GM18505 (cell line): ENCODE measurements at regions not wholly inside any gene's neighbourhood (a gene's known extent, or its start where the extent isn't known, plus 50 kb on each side); places are given as distances from the start of the nearest gene placed in this dataset.

Source experiments
- ATAC-seq: cut with Tn5 transposase; IDR thresholded peaks from one replicate; pipeline ENCODE4 v1.9.1; 2021; ENCODE audit not compliant: unreplicated experiment
- POLR2A ChIP-seq: IDR thresholded peaks from 4 replicates; pipeline ENCODE4 v1.6.1; 2011; ENCODE audit warnings: borderline replicate concordance; ENCODE audit not compliant: insufficient read depth, insufficient read length; ENCODE audit errors: extremely low read depth

DNA sequence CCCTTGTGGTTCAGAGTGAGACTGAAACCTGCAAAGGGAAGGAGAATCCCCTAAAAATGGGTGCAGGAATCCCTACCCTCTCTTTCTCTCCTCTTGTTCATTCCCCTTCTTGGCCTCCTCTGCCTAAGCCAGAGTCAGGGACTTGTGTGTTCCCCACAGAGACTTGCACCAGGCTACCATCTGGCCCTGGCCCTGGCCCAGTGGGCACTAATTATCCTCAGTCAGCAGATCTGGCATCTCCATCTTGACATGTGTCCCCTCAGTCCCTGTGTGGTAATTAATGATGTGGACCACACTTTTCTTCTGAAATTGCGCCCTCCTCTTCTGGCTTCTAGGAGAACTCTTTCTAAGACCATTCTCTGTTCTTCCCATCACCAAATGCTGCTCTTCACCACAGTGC lies 354.4 kb downstream of the SETD4 start:
- no peak for ATAC-seq
- no peak for TF ChIP-seq POLR2A

DNA sequence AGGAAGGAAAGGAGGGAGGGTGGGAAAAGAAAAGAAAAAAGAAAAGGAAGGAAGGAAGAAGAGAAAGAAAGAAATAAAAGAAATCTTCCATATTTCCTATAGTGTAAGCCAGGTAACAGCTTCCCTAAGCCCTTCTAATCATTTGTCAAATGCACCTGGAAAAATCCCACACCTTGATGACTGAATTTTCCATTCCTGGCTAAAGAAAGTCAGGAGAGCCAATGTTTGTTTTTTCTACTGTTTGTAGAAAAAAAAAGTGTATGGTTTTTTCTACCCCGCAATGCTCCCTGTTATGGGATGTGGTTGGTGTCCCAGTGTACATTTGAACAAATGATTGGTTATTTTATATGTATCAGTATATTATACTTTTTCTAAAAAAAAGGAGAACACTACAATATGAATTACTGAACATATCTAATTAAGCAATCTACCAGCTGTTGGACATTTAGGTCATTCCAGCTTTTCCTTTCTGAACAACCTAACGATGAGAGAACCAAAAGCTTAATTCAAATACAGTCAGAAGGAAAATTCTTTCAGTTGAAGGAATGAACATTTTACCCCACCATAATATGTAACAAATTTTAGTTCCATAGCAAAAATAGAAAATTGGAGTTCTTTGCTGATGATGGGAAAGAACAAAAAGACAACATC lies 355.0 kb downstream of the SETD4 start:
- no peak for ATAC-seq
- no peak for TF ChIP-seq POLR2A

- TF ChIP-seq POLR2A = no peak
These were observed 356.6 kb downstream of the SETD4 start for GRCh38 chr21:35703704-35704103.

DNA sequence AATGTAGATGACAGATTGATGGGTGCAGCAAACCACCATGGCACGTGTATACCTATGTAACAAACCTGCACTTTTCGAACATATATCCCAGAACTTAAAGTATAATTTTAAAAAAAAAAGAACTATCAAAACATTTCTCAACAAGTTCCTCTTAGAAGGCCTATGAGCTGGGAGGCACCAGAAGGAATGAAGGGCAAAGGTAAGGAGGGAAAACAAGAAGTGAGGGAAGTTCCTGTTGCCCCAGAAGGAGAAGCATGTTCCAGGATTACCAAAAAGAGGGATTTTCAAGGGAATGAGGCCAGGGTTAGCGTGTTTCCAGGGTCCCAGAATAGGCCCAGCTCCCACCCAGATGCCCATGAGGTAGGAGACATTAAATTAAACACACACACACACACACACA lies 361.0 kb downstream of the SETD4 start:
- TF ChIP-seq POLR2A = no peak
- ATAC-seq = no peak

More at GRCh38 chr21:35703704-35704103, 356.6 kb downstream of the SETD4 start:
- ATAC-seq = no peak

GRCh38 chr21:35697321-35697808 lies 363.0 kb downstream of the SETD4 start:
- no peak for ATAC-seq
- TF ChIP-seq POLR2A = no peak

GRCh38 chr21:35696644-35697043 lies 363.7 kb downstream of the SETD4 start:
- ATAC-seq = no peak
- TF ChIP-seq POLR2A = no peak

- no peak for ATAC-seq
- no peak for TF ChIP-seq POLR2A
These were observed 368.0 kb downstream of the SETD4 start for GRCh38 chr21:35692311-35692710.

- TF ChIP-seq POLR2A = no peak
- ATAC-seq = no peak
These were observed 369.9 kb downstream of the SETD4 start for GRCh38 chr21:35690436-35690835.

DNA sequence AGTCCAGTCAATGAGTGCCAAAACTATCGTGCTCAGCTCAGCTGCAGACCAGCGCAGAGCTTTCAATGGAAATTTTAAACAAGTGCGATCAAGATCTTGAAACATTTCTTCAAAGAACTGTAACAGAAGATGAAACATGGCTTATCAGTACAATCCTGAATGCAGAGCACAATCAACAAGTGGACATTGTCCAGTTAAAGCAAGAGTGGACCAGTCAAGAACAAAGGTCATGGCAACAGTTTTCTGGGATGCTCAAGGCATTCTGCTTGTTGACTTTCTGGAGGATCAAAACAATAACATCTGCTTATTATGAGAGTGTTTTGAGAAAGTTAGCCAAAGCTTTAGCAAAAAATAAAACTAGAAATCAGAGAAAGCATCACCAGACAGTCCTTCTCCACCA lies 374.2 kb downstream of the SETD4 start:
- TF ChIP-seq POLR2A = no peak
- no peak for ATAC-seq

DNA sequence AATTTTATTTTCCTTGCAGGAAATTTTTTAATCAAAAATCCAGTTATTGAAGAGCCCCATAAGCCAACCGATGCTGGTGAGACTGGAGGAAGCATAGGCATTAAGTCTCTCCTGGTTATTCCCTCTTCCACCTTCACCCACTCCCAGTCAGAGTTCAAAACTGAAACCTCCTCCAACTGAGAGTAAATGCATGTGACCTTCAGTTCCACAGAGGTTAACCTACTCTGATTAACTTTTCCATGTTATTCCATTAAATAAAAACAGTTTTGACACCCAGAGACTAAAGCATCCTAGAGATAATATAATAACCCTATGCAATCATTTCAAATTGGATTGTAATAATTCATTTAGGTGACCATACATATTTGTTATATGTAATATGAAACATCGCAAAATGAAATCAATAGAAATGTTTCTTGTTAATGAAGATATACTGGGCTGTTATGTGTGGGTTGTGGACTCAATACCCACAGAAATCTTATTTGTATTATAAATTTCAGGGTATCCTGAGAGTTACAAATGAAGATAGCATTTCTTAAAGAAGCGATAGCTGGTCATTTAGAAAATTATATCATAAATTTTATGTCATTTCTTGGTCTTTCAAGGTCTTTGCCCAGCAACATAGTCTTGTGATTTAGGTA lies 376.5 kb downstream of the SETD4 start:
- no peak for ATAC-seq
- TF ChIP-seq POLR2A = no peak

GRCh38 chr21:35682904-35683549 lies 377.3 kb downstream of the SETD4 start:
- no peak for TF ChIP-seq POLR2A
- no peak for ATAC-seq

DNA sequence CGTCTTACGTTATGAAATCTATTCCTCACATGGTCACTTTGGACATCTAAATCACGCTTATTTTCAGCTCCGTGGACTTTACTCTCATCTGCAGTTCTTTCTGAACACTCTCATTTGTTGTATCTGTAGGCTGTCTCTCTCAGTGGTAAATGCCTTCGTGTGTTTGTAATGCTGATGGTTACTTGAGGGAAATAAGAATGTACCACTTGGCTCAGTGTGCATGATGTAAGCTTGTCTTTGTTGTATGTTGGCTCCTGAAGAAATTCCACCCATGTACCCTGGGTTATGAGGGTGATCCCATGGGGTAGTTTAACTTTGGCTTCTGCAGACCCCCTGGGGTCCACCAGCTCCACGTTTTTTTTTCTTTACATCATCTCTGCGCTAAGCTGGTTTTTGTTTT lies 378.4 kb downstream of the SETD4 start:
- TF ChIP-seq POLR2A = no peak

DNA sequence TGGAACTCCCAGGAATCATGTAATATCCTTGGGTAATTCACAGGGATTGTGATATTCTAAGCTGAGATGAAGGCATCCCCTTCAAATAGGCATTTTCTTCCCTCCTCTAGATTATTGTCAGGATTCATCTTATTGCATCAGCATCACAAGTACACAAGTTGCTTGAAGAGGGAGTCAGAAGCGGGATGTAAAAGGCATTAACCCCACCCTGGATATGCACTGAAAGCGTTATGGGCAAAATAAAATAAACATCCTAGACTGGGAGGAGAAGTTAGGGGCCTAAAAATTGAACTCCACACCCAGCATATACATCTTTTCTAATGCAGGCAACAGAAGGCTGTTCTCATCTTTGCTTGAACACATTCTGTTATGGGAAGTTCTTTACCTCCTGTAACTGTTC lies 381.2 kb downstream of the SETD4 start:
- ATAC-seq = no peak

More for the DNA sequence above, 378.4 kb downstream of the SETD4 start:
- ATAC-seq = no peak

GRCh38 chr21:35678393-35678792 lies 381.9 kb downstream of the SETD4 start:
- TF ChIP-seq POLR2A = no peak
- ATAC-seq = no peak

More for the DNA sequence above, 381.2 kb downstream of the SETD4 start:
- no peak for TF ChIP-seq POLR2A
